Adrenal gland (tissue), 9 donors: ENCODE measurements at regions not wholly inside any gene's neighbourhood (a gene's known extent, or its start where the extent isn't known, plus 50 kb on each side); places are given as distances from the start of the nearest gene placed in this dataset.

Source experiments
- DNase-seq, 7 donors: peaks; one replicate each; pipeline ENCODE4 v3.0.0-alpha.2; 2019 to 2020
- H3K27ac ChIP-seq, 5 donors: fragments of 200-600 bp; sonication (generic) in 4 of 5; 1 replicate in 3 of 5; 2 replicates in 2 of 5; pipeline versions ENCODE4 v1.5.1 to v1.8.0; 2016 to 2020; ENCODE audit warnings: mild to moderate bottlenecking in 1 of 5
- H3K27me3 ChIP-seq: fragments of 200-600 bp; 2 replicates; pipeline ENCODE4 v1.8.0; 2021
- H3K36me3 ChIP-seq, 2 donors: fragments of 200-600 bp; replicated peaks in 1 of 2; 1 replicate in 1 of 2; 2 replicates in 1 of 2; pipeline versions ENCODE4 v1.5.1 to v1.8.0; 2018 to 2022
- H3K4me1 ChIP-seq, 2 donors: fragments of 200-600 bp; replicated peaks in 1 of 2; 1 replicate in 1 of 2; 2 replicates in 1 of 2; pipeline versions ENCODE4 v1.5.1 to v1.8.0; 2018 to 2021
- H3K4me3 ChIP-seq, 4 donors: fragments of 200-600 bp; sonication (generic) in 3 of 4; one replicate each; pipeline ENCODE4 v1.5.1; 2016 to 2018
- H3K9me3 ChIP-seq, 3 donors: fragments of 200-600 bp; sonication (generic) in 1 of 3; replicated peaks in 1 of 3; 1 replicate in 2 of 3; 2 replicates in 1 of 3; pipeline versions ENCODE4 v1.5.1 to v1.8.0; 2016 to 2021
- POLR2A ChIP-seq, 2 donors: fragments of 450-650 bp; IDR thresholded peaks; one replicate each; pipeline ENCODE4 v1.6.1; 2017; ENCODE audit warnings: antibody characterized with exemption in 2 of 2, mild to moderate bottlenecking in 2 of 2, moderate library complexity in 1 of 2
- WGBS, 4 donors: extraction: QIAGEN DNeasy Blood & Tissue Kit in 2 of 4; methylation state at CpG; one replicate each; pipeline versions ENCODE4 v1.1.5 to v1.1.7; 2013 to 2017; 5-methylcytosine and 5-hydroxymethylcytosine counted together
- intact Hi-C, 2 donors: fragments of 100-400 bp; cut with DNase I; formaldehyde crosslinking; loops; one replicate each; pipeline versions ENCODE4 v1.14.1 to v1.15.0; 2022 to 2023
- TF ChIP-seq, protein P1 (sequence below), 6 experiments: fragments of 450-650 bp in 4 of 6; fragments of 200-600 bp in 2 of 6; sonication (generic) in 1 of 6; IDR thresholded peaks; 1 replicate in 5 of 6; 2 replicates in 1 of 6; pipeline versions ENCODE4 v1.5.1 to v1.8.0; 2016 to 2021; ENCODE audit warnings: antibody characterized with exemption in 6 of 6, mild to moderate bottlenecking in 2 of 6, moderate library complexity in 1 of 6
- donor health status: healthy with polysubstance abuse.
- donor health status: Bipolar disorder and iron deficiency.
- donor health status: DM: yes; HTN: yes; CAD: no.
- donor health status: DM: no; HTN: no; CAD: no.
- donor health status: DM: no; HTN: no; CAD: no.

DNA sequence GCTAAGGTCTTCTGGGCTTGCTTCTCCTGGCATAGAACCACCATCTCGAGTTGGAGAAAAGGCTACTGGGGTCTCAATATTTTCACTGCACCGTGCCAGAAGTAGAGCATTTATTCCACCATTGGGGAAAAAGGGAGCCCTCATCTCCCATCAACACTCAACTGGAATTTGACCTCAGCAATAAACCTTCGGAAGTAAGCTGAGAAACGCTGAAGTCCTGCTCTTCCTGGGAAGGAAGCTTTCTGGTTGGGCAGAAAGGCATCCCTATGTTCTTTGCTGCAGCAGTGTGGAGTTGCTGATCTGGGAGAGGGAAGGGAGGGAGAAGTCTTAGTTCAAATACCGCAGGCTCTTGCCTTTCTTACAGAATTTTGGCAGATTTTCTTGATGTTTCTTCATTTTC lies 368.8 kb downstream of the NUP35 start:
- Histone ChIP-seq H3K27ac (no peak overlapping the region), H3K27me3 (no peaks in the 10 kb centered on the region), H3K4me3 (no peak overlapping the region), H3K4me1 (no peaks in the 10 kb centered on the region), H3K36me3 (no peaks in the 10 kb centered on the region), H3K9me3 (no peaks in the 10 kb centered on the region)
- DNase-seq: no peak
- TF ChIP-seq, protein P1, sequence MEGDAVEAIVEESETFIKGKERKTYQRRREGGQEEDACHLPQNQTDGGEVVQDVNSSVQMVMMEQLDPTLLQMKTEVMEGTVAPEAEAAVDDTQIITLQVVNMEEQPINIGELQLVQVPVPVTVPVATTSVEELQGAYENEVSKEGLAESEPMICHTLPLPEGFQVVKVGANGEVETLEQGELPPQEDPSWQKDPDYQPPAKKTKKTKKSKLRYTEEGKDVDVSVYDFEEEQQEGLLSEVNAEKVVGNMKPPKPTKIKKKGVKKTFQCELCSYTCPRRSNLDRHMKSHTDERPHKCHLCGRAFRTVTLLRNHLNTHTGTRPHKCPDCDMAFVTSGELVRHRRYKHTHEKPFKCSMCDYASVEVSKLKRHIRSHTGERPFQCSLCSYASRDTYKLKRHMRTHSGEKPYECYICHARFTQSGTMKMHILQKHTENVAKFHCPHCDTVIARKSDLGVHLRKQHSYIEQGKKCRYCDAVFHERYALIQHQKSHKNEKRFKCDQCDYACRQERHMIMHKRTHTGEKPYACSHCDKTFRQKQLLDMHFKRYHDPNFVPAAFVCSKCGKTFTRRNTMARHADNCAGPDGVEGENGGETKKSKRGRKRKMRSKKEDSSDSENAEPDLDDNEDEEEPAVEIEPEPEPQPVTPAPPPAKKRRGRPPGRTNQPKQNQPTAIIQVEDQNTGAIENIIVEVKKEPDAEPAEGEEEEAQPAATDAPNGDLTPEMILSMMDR (IDR thresholded peaks at IDR 0.05): no peak
- intact Hi-C loops: no loop called here
- 53 to 66% (median 59%) methylated on average over 5 of the region's 5 CpGs for WGBS, 4 donors

DNA sequence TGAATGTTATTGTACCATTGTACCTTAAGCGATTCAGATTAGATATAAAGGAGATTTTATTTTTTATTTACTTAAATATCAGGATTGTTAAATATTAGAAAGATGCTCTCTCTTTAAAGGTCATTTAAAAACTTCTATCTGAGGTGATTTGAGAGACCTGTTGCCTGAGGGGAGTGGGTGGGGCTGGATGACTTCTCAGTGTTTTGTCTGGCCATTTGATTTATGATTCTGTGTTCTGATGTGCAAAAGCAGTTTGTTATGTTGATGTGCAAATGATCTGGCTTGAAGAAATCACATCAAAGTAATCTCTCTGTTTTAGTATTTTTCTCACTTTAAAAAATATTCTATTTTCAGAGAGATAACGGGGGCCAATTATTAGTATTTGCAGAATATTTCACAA lies 370.8 kb downstream of the NUP35 start:
- H3K36me3 ChIP-seq: no peaks in the 10 kb centered on the region
- no peaks in the 10 kb centered on the region for H3K27me3 ChIP-seq
- H3K27ac ChIP-seq: no peak overlapping the region
- H3K4me3 ChIP-seq: no peak overlapping the region
- H3K4me1 ChIP-seq: no peaks in the 10 kb centered on the region
- no peaks in the 10 kb centered on the region for H3K9me3 ChIP-seq
- intact Hi-C loops: no loop called here
- TF ChIP-seq, protein P1 (IDR thresholded peaks at IDR 0.05): no peak
- no peak for TF ChIP-seq POLR2A (IDR thresholded peaks at IDR 0.05)
- 76 to 91% (median 79%) methylated on average over 2 of the region's 2 CpGs for WGBS, 4 donors
- DNase-seq: no peak

DNA sequence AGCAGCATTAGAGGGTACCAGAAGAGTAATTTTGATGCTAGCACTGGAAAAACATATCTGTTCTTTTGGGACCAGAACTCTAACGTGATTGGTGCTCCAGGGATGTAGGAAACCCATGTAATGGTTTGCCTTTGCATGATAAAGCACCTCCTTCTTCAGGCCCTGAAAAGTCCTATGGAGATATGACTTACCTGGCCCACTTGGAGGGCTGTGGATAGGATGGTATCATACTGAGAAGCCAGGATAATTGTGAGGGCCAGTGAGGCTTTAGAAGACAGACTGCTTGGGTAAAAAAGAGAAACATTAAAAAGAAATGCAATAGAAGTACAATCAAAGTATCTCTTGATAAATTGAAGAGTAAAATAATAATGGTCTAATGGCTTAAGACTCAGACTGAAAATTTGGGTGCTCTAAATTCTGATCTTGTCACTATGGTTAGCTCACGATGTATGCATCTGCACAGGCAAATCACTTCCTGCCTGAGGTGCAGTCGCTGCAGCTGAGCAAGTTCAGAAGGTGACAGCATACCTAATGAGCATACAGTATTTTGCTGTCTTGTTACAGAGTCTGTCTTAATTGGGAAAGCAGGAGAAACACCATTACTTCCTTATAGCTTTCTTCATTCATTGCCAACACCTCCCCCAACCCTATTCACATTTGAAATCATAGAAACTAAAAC lies 371.5 kb downstream of the NUP35 start:
- no peaks in the 10 kb centered on the region for H3K4me1 ChIP-seq
- H3K9me3 ChIP-seq: no peaks in the 10 kb centered on the region
- 38 to 53% (median 45%) methylated on average over 3 of the region's 3 CpGs for WGBS, 4 donors
- no peak overlapping the region for H3K4me3 ChIP-seq
- H3K36me3 ChIP-seq: no peaks in the 10 kb centered on the region
- H3K27me3 ChIP-seq: no peaks in the 10 kb centered on the region
- intact Hi-C loops: no loop called here
- TF ChIP-seq, protein P1 (IDR thresholded peaks at IDR 0.05): no peak
- TF ChIP-seq POLR2A (IDR thresholded peaks at IDR 0.05): no peak
- H3K27ac ChIP-seq: no peak overlapping the region
- DNase-seq: no peak

DNA sequence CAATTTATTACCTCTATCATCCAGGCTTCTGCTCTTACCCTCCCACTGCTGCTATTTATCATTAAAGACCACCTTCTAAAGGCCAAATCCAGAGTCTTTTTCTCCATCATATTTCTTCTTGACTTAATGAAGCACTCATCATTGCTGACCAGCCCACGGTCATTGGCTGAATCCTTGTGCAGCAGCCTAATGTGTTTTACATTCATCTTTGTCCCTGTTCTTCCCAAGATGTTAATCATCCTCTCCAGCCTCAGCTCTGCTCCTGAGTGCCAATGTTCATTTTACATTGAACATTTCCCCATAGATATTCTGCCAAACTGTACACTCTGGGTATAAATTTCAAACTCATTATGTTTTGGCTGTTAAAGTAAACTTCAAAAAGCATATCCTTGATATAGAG lies 373.6 kb downstream of the NUP35 start:
- H3K9me3 ChIP-seq: no peaks in the 10 kb centered on the region
- no peaks in the 10 kb centered on the region for H3K36me3 ChIP-seq
- DNase-seq: no peak
- H3K4me1 ChIP-seq: no peaks in the 10 kb centered on the region
- intact Hi-C loops: no loop called here
- H3K4me3 ChIP-seq: no peak overlapping the region
- no peak overlapping the region for H3K27ac ChIP-seq
- 40 to 49% (median 44%) methylated on average over 1 of the region's 1 CpG for WGBS, 4 donors
- TF ChIP-seq, protein P1 (IDR thresholded peaks at IDR 0.05): no peak
- TF ChIP-seq POLR2A (IDR thresholded peaks at IDR 0.05): no peak
- no peaks in the 10 kb centered on the region for H3K27me3 ChIP-seq
